IPS-18a (cell line): ENCODE measurements at regions not wholly inside any gene's neighbourhood (a gene's known extent, or its start where the extent isn't known, plus 50 kb on each side); places are given as distances from the start of the nearest gene placed in this dataset.
"Not testable (repeated sequence)": the region's sequence is repeated elsewhere in the genome, so short reads cannot be mapped to it uniquely, and the experiment has no call there.

Source experiments
- H3K27ac ChIP-seq: one replicate; pipeline ENCODE4 v1.5.1; 2013; ENCODE audit warnings: low read length
- H3K27me3 ChIP-seq: one replicate; pipeline ENCODE4 v1.6.1; 2013; ENCODE audit warnings: mild to moderate bottlenecking, low read length; ENCODE audit not compliant: control insufficient read depth, insufficient read depth
- H3K36me3 ChIP-seq: one replicate; pipeline ENCODE4 v1.6.1; 2013; ENCODE audit warnings: low read depth, low read length; ENCODE audit not compliant: control insufficient read depth
- H3K4me1 ChIP-seq: one replicate; pipeline ENCODE4 v1.6.1; 2013; ENCODE audit warnings: low read depth, low read length; ENCODE audit not compliant: control insufficient read depth
- H3K4me3 ChIP-seq: one replicate; pipeline ENCODE4 v1.5.1; 2013; ENCODE audit warnings: low read length
- H3K9ac ChIP-seq: one replicate; pipeline ENCODE4 v1.6.1; 2013; ENCODE audit warnings: mild to moderate bottlenecking, low read length, moderate library complexity
- H3K9me3 ChIP-seq: one replicate; pipeline ENCODE4 v1.6.1; 2013; ENCODE audit warnings: low read depth, low read length; ENCODE audit not compliant: control insufficient read depth

- Histone ChIP-seq H3K4me1 (no peaks in the 10 kb centered on the region), H3K36me3 (no peaks in the 10 kb centered on the region), H3K27ac (no peak overlapping the region), H3K27me3 (no peaks in the 10 kb centered on the region), H3K9ac (no peak overlapping the region), H3K4me3 (no peak overlapping the region), H3K9me3 (peaks cover 3% of the 10 kb centered on the region)
Measured at GRCh38 chr2:121836611-121837010, 81.2 kb downstream of the TSN start.

DNA sequence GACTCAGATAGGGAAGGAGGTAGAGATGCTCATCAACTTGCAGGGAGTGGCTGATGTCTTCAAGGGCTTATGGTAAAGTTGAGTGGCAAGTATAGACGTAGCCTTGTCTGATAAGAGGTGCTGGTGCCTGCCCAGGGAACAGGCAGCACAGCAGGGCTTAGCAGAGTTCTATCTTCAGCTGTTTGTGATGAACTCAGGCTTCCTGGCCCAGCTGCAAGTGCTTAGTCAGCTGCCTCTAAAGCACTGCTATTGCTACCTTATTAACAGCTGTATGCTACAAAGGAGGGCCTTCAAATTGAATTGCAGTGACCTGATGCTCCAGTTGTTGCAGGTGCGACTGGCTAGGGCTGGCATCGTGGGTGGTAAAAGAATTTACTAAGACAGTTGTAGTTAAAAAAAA is 82.1 kb downstream of the TSN start:
- Histone ChIP-seq H3K4me1 (no peaks in the 10 kb centered on the region), H3K9me3 (peaks cover 3% of the 10 kb centered on the region), H3K36me3 (no peaks in the 10 kb centered on the region), H3K9ac (no peak overlapping the region), H3K27ac (no peak overlapping the region), H3K4me3 (no peak overlapping the region), H3K27me3 (no peaks in the 10 kb centered on the region)

DNA sequence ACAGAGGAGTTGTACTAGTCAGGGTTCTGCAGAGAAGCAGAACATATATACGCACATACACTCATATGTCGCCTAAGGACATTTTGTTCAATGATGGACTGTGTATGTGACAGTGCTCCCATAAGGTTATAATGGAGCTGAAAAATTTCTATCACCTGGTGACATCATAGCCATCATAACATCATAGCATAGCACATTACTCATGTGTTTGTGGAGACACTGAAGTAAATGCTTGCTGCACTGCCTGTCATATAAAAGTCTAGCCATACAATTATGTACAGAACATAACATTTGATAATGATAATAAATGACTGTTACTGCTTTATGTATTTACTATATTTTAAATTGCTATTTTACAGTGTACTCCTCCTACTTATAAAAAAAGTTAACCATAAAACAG is 83.1 kb downstream of the TSN start:
- H3K4me3 ChIP-seq, result no peak overlapping the region
- no peak overlapping the region for H3K27ac ChIP-seq
- H3K9me3 ChIP-seq, result peaks cover 3% of the 10 kb centered on the region
- no peaks in the 10 kb centered on the region for H3K27me3 ChIP-seq
- H3K36me3 ChIP-seq, result no peaks in the 10 kb centered on the region
- H3K4me1 ChIP-seq, result no peaks in the 10 kb centered on the region
- H3K9ac ChIP-seq, result no peak overlapping the region

DNA sequence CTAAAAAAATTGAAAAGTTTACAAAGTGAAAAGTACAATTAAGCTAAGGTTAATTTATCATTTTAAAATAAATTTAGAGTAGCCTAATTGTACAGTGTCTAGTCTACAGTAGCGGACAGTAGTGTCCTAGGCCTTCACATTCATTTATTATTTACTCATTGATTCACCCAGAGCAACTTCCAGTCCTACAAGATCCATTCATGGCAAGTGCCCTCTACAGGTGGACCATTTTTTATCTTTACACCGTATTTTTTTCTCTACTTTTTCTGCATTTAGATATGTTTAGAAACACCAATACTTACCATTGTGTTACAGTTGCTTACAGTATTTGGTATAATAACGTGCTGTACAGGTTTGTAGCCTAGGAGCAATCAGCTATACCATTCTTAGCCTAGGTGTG is 84.1 kb downstream of the TSN start:
- no peak overlapping the region for H3K27ac ChIP-seq
- H3K4me3 ChIP-seq, result no peak overlapping the region
- no peaks in the 10 kb centered on the region for H3K27me3 ChIP-seq
- no peak overlapping the region for H3K9ac ChIP-seq
- no peaks in the 10 kb centered on the region for H3K4me1 ChIP-seq
- H3K9me3 ChIP-seq, result peaks cover 3% of the 10 kb centered on the region
- no peaks in the 10 kb centered on the region for H3K36me3 ChIP-seq

DNA sequence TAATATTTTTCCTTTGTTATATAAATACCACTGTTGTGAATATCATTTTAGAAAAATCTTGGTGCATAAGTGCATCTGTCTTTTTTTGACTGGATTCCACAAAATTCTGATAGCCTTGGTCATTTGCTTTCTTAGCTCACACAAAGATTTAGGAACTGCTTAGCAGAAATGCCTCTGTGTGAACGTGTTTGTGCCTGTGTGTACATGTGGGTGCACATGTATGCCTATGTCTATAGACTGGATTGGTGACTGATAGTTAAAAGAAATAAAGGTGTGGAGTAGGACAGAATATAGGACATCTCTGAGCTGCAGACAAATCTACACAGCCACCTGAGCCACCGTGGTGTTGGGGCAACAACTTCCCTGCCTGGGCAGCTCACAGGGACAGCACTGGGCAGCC is 93.8 kb downstream of the TSN start:
- H3K9ac ChIP-seq, result no peak overlapping the region
- no peaks in the 10 kb centered on the region for H3K9me3 ChIP-seq
- H3K4me1 ChIP-seq, result no peaks in the 10 kb centered on the region
- H3K36me3 ChIP-seq, result no peaks in the 10 kb centered on the region
- no peak overlapping the region for H3K4me3 ChIP-seq
- no peaks in the 10 kb centered on the region for H3K27me3 ChIP-seq
- H3K27ac ChIP-seq, result no peak overlapping the region

DNA sequence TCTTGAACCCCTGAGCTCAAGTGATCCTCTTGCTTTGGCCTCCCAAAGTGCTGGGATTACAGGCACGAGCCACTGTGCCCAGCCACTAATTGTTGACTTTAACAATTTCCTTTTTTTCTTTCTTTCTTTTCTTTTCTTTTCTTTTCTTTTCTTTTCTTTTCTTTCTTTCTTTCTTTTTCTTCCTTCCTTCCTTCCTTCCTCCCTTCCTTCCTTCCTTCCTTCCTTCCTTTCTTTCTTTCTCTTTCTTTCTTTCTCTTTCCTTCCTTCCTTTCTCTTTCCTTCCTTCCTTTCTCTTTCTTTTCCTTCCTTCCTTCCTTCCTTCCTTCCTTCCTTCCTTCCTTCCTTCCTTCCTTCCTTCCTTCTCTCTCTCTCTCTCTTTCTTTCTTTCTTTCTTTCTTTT is 97.7 kb downstream of the TSN start:
- H3K27ac ChIP-seq, H3K4me3 ChIP-seq, H3K27me3 ChIP-seq, H3K9ac ChIP-seq, H3K4me1 ChIP-seq, H3K9me3 ChIP-seq, H3K36me3 ChIP-seq: not testable (repeated sequence)

GRCh38 chr2:121855510-121855909 is 100.1 kb downstream of the TSN start:
- no peak overlapping the region for H3K4me3 ChIP-seq
- no peaks in the 10 kb centered on the region for H3K36me3 ChIP-seq
- H3K4me1 ChIP-seq, result no peaks in the 10 kb centered on the region
- no peaks in the 10 kb centered on the region for H3K9me3 ChIP-seq
- H3K9ac ChIP-seq, result no peak overlapping the region
- H3K27ac ChIP-seq, result no peak overlapping the region
- H3K27me3 ChIP-seq, result no peaks in the 10 kb centered on the region

DNA sequence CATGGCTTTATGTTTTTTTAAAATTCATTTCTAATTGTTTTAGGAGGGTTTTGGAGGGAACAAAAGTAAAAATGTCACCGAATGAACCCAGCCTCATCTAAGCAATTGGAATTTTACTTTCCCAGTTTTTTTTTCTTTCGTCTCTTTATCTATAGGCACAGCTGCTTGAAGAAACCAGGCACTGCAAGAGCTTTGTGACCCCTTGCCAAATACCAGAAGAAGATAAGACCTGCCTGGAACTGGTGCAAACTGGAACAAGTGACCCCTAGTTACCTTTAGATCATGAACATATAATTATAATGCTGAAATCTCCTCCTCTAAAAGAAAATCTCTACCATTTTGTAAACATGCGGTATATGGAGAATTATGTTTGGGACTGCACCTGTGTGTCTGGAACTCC is 100.9 kb downstream of the TSN start:
- Histone ChIP-seq H3K9me3 (no peaks in the 10 kb centered on the region), H3K4me3 (no peak overlapping the region), H3K36me3 (no peaks in the 10 kb centered on the region), H3K27me3 (no peaks in the 10 kb centered on the region), H3K4me1 (no peaks in the 10 kb centered on the region), H3K9ac (no peak overlapping the region), H3K27ac (no peak overlapping the region)

GRCh38 chr2:121858369-121858768 is 102.9 kb downstream of the TSN start:
- Histone ChIP-seq H3K36me3 (no peaks in the 10 kb centered on the region), H3K27me3 (no peaks in the 10 kb centered on the region), H3K9ac (no peak overlapping the region), H3K4me1 (no peaks in the 10 kb centered on the region), H3K4me3 (no peak overlapping the region), H3K9me3 (no peaks in the 10 kb centered on the region), H3K27ac (no peak overlapping the region)

DNA sequence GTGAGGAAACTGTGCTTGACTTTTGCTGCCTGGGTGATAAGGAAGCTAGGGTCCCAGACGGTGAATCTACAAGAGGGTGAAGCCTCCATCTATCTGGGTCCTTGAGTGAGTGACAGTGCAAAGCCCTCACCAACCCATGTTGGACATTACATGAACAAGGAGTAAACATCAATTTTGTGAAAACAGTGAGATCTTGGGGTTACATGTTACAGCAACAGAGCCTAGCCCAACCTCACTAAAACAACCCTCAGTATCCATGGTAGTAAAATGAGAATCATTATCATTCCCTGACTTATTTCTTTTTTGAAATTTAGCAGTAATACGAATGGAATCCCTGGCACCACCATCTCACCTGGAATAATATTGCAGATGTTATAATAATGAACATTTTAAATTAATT is 103.4 kb downstream of the TSN start:
- Histone ChIP-seq H3K9ac (no peak overlapping the region), H3K27ac (no peak overlapping the region), H3K27me3 (no peaks in the 10 kb centered on the region), H3K36me3 (no peaks in the 10 kb centered on the region), H3K4me1 (no peaks in the 10 kb centered on the region), H3K9me3 (no peaks in the 10 kb centered on the region), H3K4me3 (no peak overlapping the region)

DNA sequence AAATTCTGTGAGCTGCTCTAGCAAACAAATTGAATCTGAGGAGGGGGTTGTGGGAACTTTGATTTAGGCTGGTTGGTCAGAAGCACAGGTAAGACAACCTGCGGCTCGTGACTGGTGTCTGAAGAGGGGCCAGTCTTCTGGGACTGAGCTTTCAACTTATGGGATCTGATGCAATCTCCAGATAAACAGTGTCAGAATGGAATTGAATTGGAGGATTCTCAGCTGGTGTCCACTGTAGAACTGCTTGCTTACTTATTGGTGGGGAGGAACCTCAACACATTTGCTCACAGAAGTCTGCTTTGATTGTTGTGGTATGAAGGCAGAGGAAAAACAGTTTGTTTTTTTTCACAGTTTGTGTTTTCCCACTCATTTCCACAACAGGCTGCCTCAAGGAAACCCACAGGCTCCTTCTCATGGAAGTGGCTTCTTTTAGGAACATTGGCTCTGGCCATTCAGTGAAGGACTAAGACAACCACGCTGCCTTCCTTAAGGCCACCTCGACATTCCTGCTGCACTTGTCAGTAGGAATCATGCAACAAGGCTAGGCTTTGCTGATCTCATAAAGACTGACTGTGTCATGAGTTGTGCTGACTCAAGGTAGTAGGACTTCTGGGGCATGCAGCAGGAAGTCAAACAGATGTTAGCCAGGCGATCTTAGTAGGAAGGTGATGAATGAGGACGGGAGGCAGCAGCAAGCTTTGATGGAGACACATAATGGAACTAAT is 104.7 kb downstream of the TSN start:
- no peaks in the 10 kb centered on the region for H3K4me1 ChIP-seq
- H3K4me3 ChIP-seq, result no peak overlapping the region
- no peaks in the 10 kb centered on the region for H3K36me3 ChIP-seq
- no peak overlapping the region for H3K9ac ChIP-seq
- no peaks in the 10 kb centered on the region for H3K27me3 ChIP-seq
- no peaks in the 10 kb centered on the region for H3K9me3 ChIP-seq
- H3K27ac ChIP-seq, result no peak overlapping the region

DNA sequence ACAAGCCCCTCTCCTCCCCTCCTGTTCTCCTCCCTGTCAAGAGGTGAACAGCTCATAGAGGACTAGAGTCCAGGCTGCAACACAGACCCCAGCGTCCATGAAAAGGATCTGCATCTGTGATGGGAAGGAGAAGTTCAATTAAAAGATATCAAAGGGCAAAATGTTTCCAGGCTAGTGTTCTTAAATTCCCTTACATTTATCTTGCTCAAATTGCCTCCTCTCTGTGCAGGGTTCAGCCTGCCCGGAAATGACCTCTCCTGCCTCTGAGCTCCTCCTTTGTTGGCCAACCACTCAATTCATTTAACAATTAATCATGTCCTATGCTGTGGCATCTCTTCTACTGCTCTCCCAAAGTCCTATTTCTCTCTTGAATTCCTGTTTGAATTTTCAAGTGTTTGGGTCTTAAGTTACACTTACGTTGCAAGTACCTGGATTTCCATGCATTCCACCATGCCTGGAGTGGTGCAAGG is 105.3 kb downstream of the TSN start:
- H3K36me3 ChIP-seq, result no peaks in the 10 kb centered on the region
- H3K4me1 ChIP-seq, result no peaks in the 10 kb centered on the region
- no peaks in the 10 kb centered on the region for H3K9me3 ChIP-seq
- no peak overlapping the region for H3K9ac ChIP-seq
- no peak overlapping the region for H3K27ac ChIP-seq
- no peaks in the 10 kb centered on the region for H3K27me3 ChIP-seq
- no peak overlapping the region for H3K4me3 ChIP-seq
